ENCODE measurements at regions not wholly inside any gene's neighbourhood (a gene's known extent, or its start where the extent isn't known, plus 50 kb on each side); places are given as distances from the start of the nearest gene placed in this dataset.

GRCh38 chr12:107533218-107533617, 152.4 kb upstream of the PWP1 start:
- no peak overlapping the region for H3K4me3 ChIP-seq (replicated peaks in 1 of 3; ENCODE audit: insufficient read depth in 1 of 3, low read depth in 2 of 3, low read length in 3 of 3)
- no peaks in the 10 kb centered on the region for H4K20me1 ChIP-seq (ENCODE audit: insufficient read depth, low read length)
- POLR2A ChIA-PET, result no interaction called here
- H3K9me3 ChIP-seq (ENCODE audit: low read length), result no peaks in the 10 kb centered on the region
- TF ChIP-seq TEAD2 (CRISPR knock-in tag; IDR thresholded peaks at IDR 0.05) (no peak), DNMT1 (CRISPR knock-in tag; IDR thresholded peaks at IDR 0.05) (no peak), ATRX (CRISPR knock-in tag; IDR thresholded peaks at IDR 0.05; ENCODE audit: borderline replicate concordance) (no peak), ZNF318 (CRISPR knock-in tag; IDR thresholded peaks at IDR 0.05) (no peak), ZNF788 (CRISPR knock-in tag; IDR thresholded peaks at IDR 0.05; ENCODE audit: borderline replicate concordance) (no peak), ZNF629 (CRISPR knock-in tag; conservative IDR thresholded peaks at IDR 0.05) (no peak), SIX4 (CRISPR knock-in tag; IDR thresholded peaks at IDR 0.05) (no peak), ZNF33A (CRISPR knock-in tag; IDR thresholded peaks at IDR 0.05; ENCODE audit: borderline replicate concordance) (no peak), ZNF18 (CRISPR knock-in tag; IDR thresholded peaks at IDR 0.05; ENCODE audit: insufficient replicate concordance) (no peak), ZNF430 (CRISPR knock-in tag; IDR thresholded peaks at IDR 0.05) (no peak), E2F1 (CRISPR knock-in tag; IDR thresholded peaks at IDR 0.05) (no peak), SUZ12 (IDR thresholded peaks at IDR 0.05; ENCODE audit: low read depth, low read length) (no peak)
- CTCF ChIA-PET (ENCODE audit: low intra/inter-chr PET ratio, low total read pairs), result no interaction called here
- no peak for FAIRE-seq
- H3K36me3 ChIP-seq (replicated peaks in 1 of 2; ENCODE audit: control insufficient read depth in 1 of 2, insufficient read depth in 2 of 2, low read length in 2 of 2), result no peaks in the 10 kb centered on the region
- H3K27me3 ChIP-seq (ENCODE audit: control insufficient read depth in 1 of 2, insufficient read depth in 2 of 2, low read length in 2 of 2), result no peaks in the 10 kb centered on the region
- in situ Hi-C loops (cut with HindIII; ENCODE audit: extremely low pct_ligation_motif_present, low pct_unique_long_range_greater_than_20kb), result no loop called here
- no peak overlapping the region for H3K9ac ChIP-seq (ENCODE audit: insufficient read depth, low read depth, low read length)
- H3K27ac ChIP-seq (ENCODE audit: extremely low read length, insufficient read depth, low read length), result no peak overlapping the region
- H3K4me2 ChIP-seq (ENCODE audit: low read depth, low read length), result no peak overlapping the region
- DNase-seq (ENCODE audit: low spot score), result no peak
- no peaks in the 10 kb centered on the region for H3K79me2 ChIP-seq (ENCODE audit: insufficient read depth, low read length)
- no peaks in the 10 kb centered on the region for H3K4me1 ChIP-seq (ENCODE audit: insufficient read depth, low read length)
- BruUV-seq (replicated peaks), result no TSS peak
- H2AFZ ChIP-seq (ENCODE audit: low read length), result no peak overlapping the region
- intact Hi-C loops (cut with micrococcal nuclease; ENCODE audit: unreplicated experiment), result no loop called here
- no peak for ATAC-seq
